ENCODE measurements at regions not wholly inside any gene's neighbourhood (a gene's known extent, or its start where the extent isn't known, plus 50 kb on each side); places are given as distances from the start of the nearest gene placed in this dataset.

DNA sequence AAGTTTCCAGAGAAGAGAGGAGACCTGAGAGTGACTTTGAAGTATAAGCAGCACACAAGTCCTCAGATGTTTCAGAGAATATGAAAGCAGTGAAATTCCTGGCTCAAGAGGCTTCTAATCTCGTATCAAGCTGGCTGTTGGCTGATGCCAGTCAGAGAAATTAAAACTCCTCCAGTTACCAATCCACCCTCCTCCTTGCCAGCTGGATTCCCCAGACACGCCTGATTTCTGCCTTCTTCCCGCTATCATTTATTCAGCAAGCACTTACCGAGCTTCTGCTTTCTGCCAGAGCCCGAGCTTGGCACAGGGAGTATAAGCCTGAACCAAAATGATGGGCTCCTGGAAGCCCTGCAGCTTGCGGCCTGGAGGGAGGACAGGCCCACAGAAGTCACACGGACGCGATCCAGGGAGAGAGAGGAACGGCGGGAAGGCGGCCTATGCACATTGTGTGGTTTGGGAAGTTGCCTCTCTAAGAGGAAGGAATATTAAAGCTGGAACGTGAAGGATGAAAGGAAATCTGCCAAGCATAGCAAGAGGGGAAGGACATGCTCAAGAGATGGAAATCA is 102.4 kb upstream of the TBL1X start:
- intact Hi-C loops (cut with micrococcal nuclease), result no loop called here
- ATAC-seq (ENCODE audit: low read depth) (no peak), DNase-seq (no peak)
- Mint-ChIP-seq H3K9me3 (ENCODE audit: insufficient read depth) (no peaks in the 10 kb centered on the region), H3K27me3 (no peaks in the 10 kb centered on the region), H3K27ac (peak overlapping the region; percentile 47), H3K4me3 (no peak overlapping the region), H3K4me1 (no peaks in the 10 kb centered on the region)
- Histone ChIP-seq H3K4me3 (ENCODE audit: control extremely low read depth in 1 of 5, extremely low read depth in 1 of 5, insufficient read depth in 1 of 5, low read depth in 2 of 5, low read length in 4 of 5) (no peak overlapping the region), H3K9me3 (ENCODE audit: control extremely low read depth in 1 of 3, control insufficient read depth in 2 of 3, insufficient read depth in 1 of 3, low read length in 2 of 3) (no peaks in the 10 kb centered on the region), H3K36me3 (replicated peaks in 1 of 2; ENCODE audit: control extremely low read depth in 1 of 2, control insufficient read depth in 1 of 2, extremely low read depth in 1 of 2, insufficient read depth in 2 of 2, low read length in 1 of 2) (no peaks in the 10 kb centered on the region), H3K9ac (ENCODE audit: low read length) (no peak overlapping the region), H3K79me2 (ENCODE audit: control insufficient read depth, insufficient read depth, low read length) (no peaks in the 10 kb centered on the region), H3K4me1 (ENCODE audit: control insufficient read depth in 2 of 2, insufficient read depth in 2 of 2, low read length in 2 of 2) (no peaks in the 10 kb centered on the region), H4K20me1 (ENCODE audit: control insufficient read depth, insufficient read depth, low read length, poor library complexity, severe bottlenecking) (no peaks in the 10 kb centered on the region), H3K27ac (ENCODE audit: low read length in 2 of 2) (no peak overlapping the region), H2AFZ (ENCODE audit: insufficient read depth, low read depth, low read length, poor library complexity, severe bottlenecking) (no peak overlapping the region), H3K4me2 (replicated peaks; ENCODE audit: low read depth, low read length, poor library complexity, severe bottlenecking) (no peak overlapping the region), H3K27me3 (replicated peaks in 1 of 4; ENCODE audit: control extremely low read depth in 1 of 4, control insufficient read depth in 3 of 4, insufficient read depth in 4 of 4, low read length in 3 of 4) (no peaks in the 10 kb centered on the region)
- 89% methylated on average over 8 of the region's 13 CpGs for WGBS (ENCODE audit: insufficient coverage)
- TF ChIP-seq, protein P1, sequence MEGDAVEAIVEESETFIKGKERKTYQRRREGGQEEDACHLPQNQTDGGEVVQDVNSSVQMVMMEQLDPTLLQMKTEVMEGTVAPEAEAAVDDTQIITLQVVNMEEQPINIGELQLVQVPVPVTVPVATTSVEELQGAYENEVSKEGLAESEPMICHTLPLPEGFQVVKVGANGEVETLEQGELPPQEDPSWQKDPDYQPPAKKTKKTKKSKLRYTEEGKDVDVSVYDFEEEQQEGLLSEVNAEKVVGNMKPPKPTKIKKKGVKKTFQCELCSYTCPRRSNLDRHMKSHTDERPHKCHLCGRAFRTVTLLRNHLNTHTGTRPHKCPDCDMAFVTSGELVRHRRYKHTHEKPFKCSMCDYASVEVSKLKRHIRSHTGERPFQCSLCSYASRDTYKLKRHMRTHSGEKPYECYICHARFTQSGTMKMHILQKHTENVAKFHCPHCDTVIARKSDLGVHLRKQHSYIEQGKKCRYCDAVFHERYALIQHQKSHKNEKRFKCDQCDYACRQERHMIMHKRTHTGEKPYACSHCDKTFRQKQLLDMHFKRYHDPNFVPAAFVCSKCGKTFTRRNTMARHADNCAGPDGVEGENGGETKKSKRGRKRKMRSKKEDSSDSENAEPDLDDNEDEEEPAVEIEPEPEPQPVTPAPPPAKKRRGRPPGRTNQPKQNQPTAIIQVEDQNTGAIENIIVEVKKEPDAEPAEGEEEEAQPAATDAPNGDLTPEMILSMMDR (IDR thresholded peaks at IDR 0.05), result no peak
- TF ChIP-seq EZH2 (IDR thresholded peaks at IDR 0.05; ENCODE audit: borderline replicate concordance, insufficient read depth, low read depth, low read length, poor library complexity, severe bottlenecking), result no peak
- CTCF ChIA-PET, result no interaction called here
- POLR2A ChIA-PET, result no interaction called here

- H3K4me1 ChIP-seq (ENCODE audit: control insufficient read depth in 2 of 2, insufficient read depth in 2 of 2, low read length in 2 of 2), result no peaks in the 10 kb centered on the region
- H3K4me3 ChIP-seq (ENCODE audit: control extremely low read depth in 1 of 5, extremely low read depth in 1 of 5, insufficient read depth in 1 of 5, low read depth in 2 of 5, low read length in 4 of 5), result no peak overlapping the region
- CTCF ChIA-PET, result no interaction called here
- no peak overlapping the region for H3K4me2 ChIP-seq (replicated peaks; ENCODE audit: low read depth, low read length, poor library complexity, severe bottlenecking)
- no peaks in the 10 kb centered on the region for H3K9me3 ChIP-seq (ENCODE audit: control extremely low read depth in 1 of 3, control insufficient read depth in 2 of 3, insufficient read depth in 1 of 3, low read length in 2 of 3)
- H3K79me2 ChIP-seq (ENCODE audit: control insufficient read depth, insufficient read depth, low read length), result no peaks in the 10 kb centered on the region
- H3K27me3 ChIP-seq (replicated peaks in 1 of 4; ENCODE audit: control extremely low read depth in 1 of 4, control insufficient read depth in 3 of 4, insufficient read depth in 4 of 4, low read length in 3 of 4), result no peaks in the 10 kb centered on the region
- POLR2A ChIA-PET, result no interaction called here
- no peak for TF ChIP-seq EZH2 (IDR thresholded peaks at IDR 0.05; ENCODE audit: borderline replicate concordance, insufficient read depth, low read depth, low read length, poor library complexity, severe bottlenecking)
- TF ChIP-seq, protein P1 (IDR thresholded peaks at IDR 0.05), result no peak
- H3K27ac Mint-ChIP-seq, result no peak overlapping the region
- H3K27me3 Mint-ChIP-seq, result no peaks in the 10 kb centered on the region
- DNase-seq (no peak), ATAC-seq (ENCODE audit: low read depth) (no peak)
- no peak overlapping the region for H3K27ac ChIP-seq (ENCODE audit: low read length in 2 of 2)
- H3K9ac ChIP-seq (ENCODE audit: low read length), result no peak overlapping the region
- no peaks in the 10 kb centered on the region for H3K4me1 Mint-ChIP-seq
- no peaks in the 10 kb centered on the region for H4K20me1 ChIP-seq (ENCODE audit: control insufficient read depth, insufficient read depth, low read length, poor library complexity, severe bottlenecking)
- 80% methylated on average over 1 of the region's 2 CpGs for WGBS (ENCODE audit: insufficient coverage)
- intact Hi-C loops (cut with micrococcal nuclease), result no loop called here
- H3K9me3 Mint-ChIP-seq (ENCODE audit: insufficient read depth), result no peaks in the 10 kb centered on the region
- H3K36me3 ChIP-seq (replicated peaks in 1 of 2; ENCODE audit: control extremely low read depth in 1 of 2, control insufficient read depth in 1 of 2, extremely low read depth in 1 of 2, insufficient read depth in 2 of 2, low read length in 1 of 2), result no peaks in the 10 kb centered on the region
- no peak overlapping the region for H2AFZ ChIP-seq (ENCODE audit: insufficient read depth, low read depth, low read length, poor library complexity, severe bottlenecking)
- no peak overlapping the region for H3K4me3 Mint-ChIP-seq
Observed at GRCh38 chrX:9367421-9367820, 97.4 kb upstream of the TBL1X start.

All from B cell (primary cell).